ENCODE measurements at regions not wholly inside any gene's neighbourhood (a gene's known extent, or its start where the extent isn't known, plus 50 kb on each side); places are given as distances from the start of the nearest gene placed in this dataset.

- H3K4me3 ChIP-seq (replicated peaks; ENCODE audit: insufficient read depth, low read length), result no peak overlapping the region
- peak; percentile 43 to 69 for DNase-seq (ENCODE audit: low read depth in 1 of 2, low spot score in 1 of 2)
- H3K27ac ChIP-seq (replicated peaks), result no peak overlapping the region
- no peaks in the 10 kb centered on the region for H3K27me3 ChIP-seq (ENCODE audit: insufficient read depth, poor library complexity, severe bottlenecking)
- TF ChIP-seq SPI1 (IDR thresholded peaks at IDR 0.05; ENCODE audit: borderline replicate concordance, low read depth) (no peak), GABPA (IDR thresholded peaks at IDR 0.05; ENCODE audit: low read depth) (no peak), CTCF (IDR thresholded peaks at IDR 0.05; ENCODE audit: insufficient read depth, low read length) (peak; percentile 95), POLR2AphosphoS5 (IDR thresholded peaks at IDR 0.05; ENCODE audit: low read depth) (no peak), REST (IDR thresholded peaks at IDR 0.05; ENCODE audit: insufficient replicate concordance, low read depth) (no peak)
Observed at GRCh38 chr2:216777637-216778273, 82.1 kb downstream of the TNP1 start.

- Histone ChIP-seq H3K4me3 (replicated peaks; ENCODE audit: insufficient read depth, low read length) (no peak overlapping the region), H3K27me3 (ENCODE audit: insufficient read depth, poor library complexity, severe bottlenecking) (no peaks in the 10 kb centered on the region), H3K27ac (replicated peaks) (no peak overlapping the region)
- DNase-seq (ENCODE audit: low read depth in 1 of 2, low spot score in 1 of 2), result no peak
- TF ChIP-seq GABPA (IDR thresholded peaks at IDR 0.05; ENCODE audit: low read depth) (no peak), CTCF (IDR thresholded peaks at IDR 0.05; ENCODE audit: insufficient read depth, low read length) (no peak), SPI1 (IDR thresholded peaks at IDR 0.05; ENCODE audit: borderline replicate concordance, low read depth) (no peak), POLR2AphosphoS5 (IDR thresholded peaks at IDR 0.05; ENCODE audit: low read depth) (no peak), REST (IDR thresholded peaks at IDR 0.05; ENCODE audit: insufficient replicate concordance, low read depth) (no peak)
Observed at GRCh38 chr2:216776066-216776850, 80.9 kb upstream of the IGFBP5 start.

GRCh38 chr2:216775043-216775453, 79.7 kb upstream of the IGFBP5 start:
- no peak for DNase-seq (ENCODE audit: low read depth in 1 of 2, low spot score in 1 of 2)
- no peak overlapping the region for H3K27ac ChIP-seq (replicated peaks)

More at GRCh38 chr2:216775043-216775453, 79.7 kb upstream of the IGFBP5 start:
- H3K4me3 ChIP-seq (replicated peaks; ENCODE audit: insufficient read depth, low read length), result no peak overlapping the region
- H3K27me3 ChIP-seq (ENCODE audit: insufficient read depth, poor library complexity, severe bottlenecking), result no peaks in the 10 kb centered on the region
- no peak for TF ChIP-seq POLR2AphosphoS5 (IDR thresholded peaks at IDR 0.05; ENCODE audit: low read depth)
- TF ChIP-seq SPI1 (IDR thresholded peaks at IDR 0.05; ENCODE audit: borderline replicate concordance, low read depth), result no peak
- TF ChIP-seq CTCF (IDR thresholded peaks at IDR 0.05; ENCODE audit: insufficient read depth, low read length), result no peak
- TF ChIP-seq GABPA (IDR thresholded peaks at IDR 0.05; ENCODE audit: low read depth), result no peak
- TF ChIP-seq REST (IDR thresholded peaks at IDR 0.05; ENCODE audit: insufficient replicate concordance, low read depth), result no peak

Measured in HL-60 (cell line).